Endothelial cell (in vitro differentiated cells): ENCODE measurements at regions not wholly inside any gene's neighbourhood (a gene's known extent, or its start where the extent isn't known, plus 50 kb on each side); places are given as distances from the start of the nearest gene placed in this dataset.

Source experiments
- DNase-seq: peaks from one replicate; pipeline ENCODE4 v3.0.0; 2021; ENCODE audit warnings: low spot score
- H3K27ac Mint-ChIP-seq: one replicate; pipeline ENCODE4 v1.8.0; 2021; ENCODE audit warnings: mixed read lengths, inconsistent platforms; ENCODE audit not compliant: unreplicated experiment
- H3K27me3 Mint-ChIP-seq: one replicate; pipeline ENCODE4 v1.8.0; 2021; ENCODE audit warnings: mild to moderate bottlenecking, moderate library complexity, mixed read lengths, inconsistent platforms; ENCODE audit not compliant: unreplicated experiment
- H3K36me3 Mint-ChIP-seq: one replicate; pipeline ENCODE4 v1.8.0; 2021; ENCODE audit warnings: mild to moderate bottlenecking, low read depth, mixed read lengths, inconsistent platforms; ENCODE audit not compliant: unreplicated experiment
- H3K4me1 Mint-ChIP-seq: one replicate; pipeline ENCODE4 v1.8.0; 2021; ENCODE audit warnings: mild to moderate bottlenecking, mixed read lengths, inconsistent platforms; ENCODE audit not compliant: unreplicated experiment
- H3K4me3 Mint-ChIP-seq: one replicate; pipeline ENCODE4 v1.8.0; 2021; ENCODE audit warnings: mild to moderate bottlenecking, mixed read lengths, inconsistent platforms; ENCODE audit not compliant: unreplicated experiment
- H3K9me3 Mint-ChIP-seq: one replicate; pipeline ENCODE4 v1.8.0; 2021; ENCODE audit warnings: mixed read lengths, inconsistent platforms; ENCODE audit not compliant: unreplicated experiment
- CTCF ChIP-seq: fragments of 200-600 bp; sonication (generic); IDR thresholded peaks from one replicate; pipeline ENCODE4 v1.5.0; 2021; ENCODE audit warnings: antibody characterized with exemption; ENCODE audit not compliant: unreplicated experiment

DNA sequence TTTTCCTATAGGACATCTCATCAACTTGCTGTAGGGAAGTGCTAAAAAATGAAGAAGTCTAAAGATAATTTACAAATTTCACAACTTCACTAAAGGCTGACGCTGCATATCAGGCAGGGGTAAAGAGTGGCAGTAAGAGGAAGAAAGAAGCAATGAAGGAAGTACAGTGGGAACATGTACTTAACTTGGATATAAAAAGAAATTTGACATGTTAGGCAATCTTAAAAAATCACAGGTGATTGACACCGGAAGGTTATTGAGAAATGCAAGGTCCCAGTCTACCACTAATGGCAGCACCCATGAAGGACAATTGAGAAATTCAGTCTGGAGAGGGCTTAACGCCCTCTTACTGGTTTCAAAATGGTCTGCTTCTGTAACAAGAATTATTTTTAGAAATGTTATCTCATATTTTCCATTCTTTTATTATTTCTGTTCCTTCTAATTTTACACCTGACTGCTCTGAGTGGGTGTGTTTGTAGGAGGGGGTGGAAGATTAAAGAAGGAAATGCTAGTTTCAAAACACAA is 358.1 kb downstream of the KCNJ2 start:
- no peak for TF ChIP-seq CTCF
- no peak for DNase-seq
- Mint-ChIP-seq H3K9me3 (no peaks in the 10 kb centered on the region), H3K4me3 (no peak overlapping the region), H3K4me1 (peaks cover 20% of the 10 kb centered on the region), H3K36me3 (no peaks in the 10 kb centered on the region), H3K27me3 (no peaks in the 10 kb centered on the region), H3K27ac (no peak overlapping the region)

DNA sequence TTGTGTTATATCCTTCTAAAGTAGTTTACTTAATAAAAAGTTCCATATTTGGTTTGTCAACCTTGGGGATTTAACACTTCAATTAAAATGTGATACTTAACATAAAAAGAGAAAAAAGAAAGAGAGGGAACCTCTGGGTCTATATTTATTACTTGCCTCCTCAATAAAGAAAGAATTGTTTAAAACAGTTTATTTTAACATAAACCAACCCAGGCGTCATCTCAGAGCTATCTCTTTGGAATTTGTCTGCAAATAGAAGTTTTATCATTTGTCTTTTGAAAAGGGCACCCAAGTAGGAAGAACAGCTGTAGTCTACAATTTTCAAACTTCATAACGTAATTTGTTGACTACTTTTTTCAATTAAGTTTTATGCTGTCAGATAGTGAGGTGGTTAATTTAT is 364.1 kb downstream of the KCNJ2 start:
- H3K27me3 Mint-ChIP-seq, result no peaks in the 10 kb centered on the region
- no peak overlapping the region for H3K27ac Mint-ChIP-seq
- H3K36me3 Mint-ChIP-seq, result no peaks in the 10 kb centered on the region
- no peak for TF ChIP-seq CTCF
- H3K4me1 Mint-ChIP-seq, result peaks cover 5% of the 10 kb centered on the region
- H3K4me3 Mint-ChIP-seq, result no peak overlapping the region
- no peak for DNase-seq
- no peaks in the 10 kb centered on the region for H3K9me3 Mint-ChIP-seq

GRCh38 chr17:70535986-70536385 is 366.7 kb downstream of the KCNJ2 start:
- H3K27me3 Mint-ChIP-seq, result no peaks in the 10 kb centered on the region
- H3K9me3 Mint-ChIP-seq, result no peaks in the 10 kb centered on the region
- H3K36me3 Mint-ChIP-seq, result no peaks in the 10 kb centered on the region
- no peak overlapping the region for H3K27ac Mint-ChIP-seq
- TF ChIP-seq CTCF, result no peak
- no peak overlapping the region for H3K4me3 Mint-ChIP-seq
- DNase-seq, result no peak
- H3K4me1 Mint-ChIP-seq, result peaks cover 5% of the 10 kb centered on the region

- no peaks in the 10 kb centered on the region for H3K9me3 Mint-ChIP-seq
- no peak overlapping the region for H3K4me3 Mint-ChIP-seq
- no peak for DNase-seq
- H3K4me1 Mint-ChIP-seq, result no peaks in the 10 kb centered on the region
- H3K36me3 Mint-ChIP-seq, result no peaks in the 10 kb centered on the region
- H3K27me3 Mint-ChIP-seq, result no peaks in the 10 kb centered on the region
- H3K27ac Mint-ChIP-seq, result no peak overlapping the region
- no peak for TF ChIP-seq CTCF
Measured at GRCh38 chr17:70539132-70539924, 370.0 kb downstream of the KCNJ2 start.

DNA sequence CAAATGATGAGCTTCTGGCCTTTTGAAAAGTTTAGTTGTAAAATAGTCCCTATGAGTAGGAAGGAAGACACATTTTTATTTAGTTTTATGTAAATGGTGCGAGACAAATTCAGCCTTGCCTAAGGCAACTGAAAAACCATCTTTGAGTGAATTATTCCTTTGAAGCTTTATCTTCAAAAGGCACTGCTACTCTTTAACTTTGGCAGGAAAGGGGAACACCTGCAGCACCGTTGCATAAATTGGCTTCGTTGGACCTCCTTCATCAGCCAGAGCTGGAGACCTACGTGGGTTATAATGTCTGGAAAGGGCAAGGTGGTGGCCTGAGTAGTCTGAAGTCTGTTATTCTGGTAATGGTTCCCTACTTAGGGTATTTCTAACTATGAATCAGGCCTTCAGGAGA is 373.5 kb downstream of the KCNJ2 start:
- Mint-ChIP-seq H3K4me3 (no peak overlapping the region), H3K9me3 (no peaks in the 10 kb centered on the region), H3K4me1 (no peaks in the 10 kb centered on the region), H3K36me3 (no peaks in the 10 kb centered on the region), H3K27me3 (no peaks in the 10 kb centered on the region), H3K27ac (no peak overlapping the region)
- DNase-seq, result no peak
- TF ChIP-seq CTCF, result no peak
